SK-N-MC (cell line): ENCODE measurements at regions not wholly inside any gene's neighbourhood (a gene's known extent, or its start where the extent isn't known, plus 50 kb on each side); places are given as distances from the start of the nearest gene placed in this dataset.

Experiments used
- EZH2 ChIP-seq: fragments of 200-600 bp; sonication (generic); IDR thresholded peaks from one replicate; pipeline ENCODE4 v1.6.1; 2017; ENCODE audit warnings: antibody characterized with exemption
- POLR2AphosphoS5 ChIP-seq: IDR thresholded peaks from 2 replicates; pipeline ENCODE4 v1.6.1; 2012; ENCODE audit warnings: mild to moderate bottlenecking, low read depth, low read length, borderline replicate concordance

- TF ChIP-seq POLR2AphosphoS5 (no peak), EZH2 (no peak)
Observed at GRCh38 chr18:27276886-27277285, 91.8 kb upstream of the CHST9 start.
